ENCODE measurements at regions not wholly inside any gene's neighbourhood (a gene's known extent, or its start where the extent isn't known, plus 50 kb on each side); places are given as distances from the start of the nearest gene placed in this dataset.

DNA sequence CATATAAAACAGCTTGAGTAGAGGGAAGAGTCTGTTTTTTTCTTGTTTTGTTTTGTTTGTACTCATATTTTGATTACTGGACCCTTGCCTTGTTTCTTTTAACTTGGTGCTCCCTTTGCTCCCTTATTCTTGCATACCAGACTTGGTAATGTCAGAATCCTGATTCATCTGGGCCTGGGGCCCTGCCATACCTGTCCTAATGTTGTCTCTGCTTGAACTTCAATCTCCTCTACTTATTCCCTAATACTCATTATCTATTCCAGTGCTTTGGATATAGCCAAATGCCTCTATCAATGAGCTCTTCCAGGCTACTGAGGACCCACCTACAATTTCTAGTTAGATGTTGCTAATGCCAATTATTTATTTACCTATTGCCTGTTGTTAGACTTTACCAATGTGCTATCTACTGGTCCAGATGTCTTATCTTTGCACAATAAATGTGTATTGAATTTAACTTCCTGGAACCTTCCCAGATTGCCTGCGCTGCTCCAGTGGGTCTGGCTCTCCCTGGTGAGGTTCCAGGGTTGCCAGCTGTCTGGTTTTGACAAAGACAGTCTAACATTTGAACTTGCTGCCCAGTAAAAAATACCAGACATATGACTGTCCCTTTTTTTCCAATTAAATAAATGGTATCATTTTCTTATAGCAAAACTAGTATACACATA lies 64.4 kb upstream of the ACSL4 start:
- TF ChIP-seq, protein P1, sequence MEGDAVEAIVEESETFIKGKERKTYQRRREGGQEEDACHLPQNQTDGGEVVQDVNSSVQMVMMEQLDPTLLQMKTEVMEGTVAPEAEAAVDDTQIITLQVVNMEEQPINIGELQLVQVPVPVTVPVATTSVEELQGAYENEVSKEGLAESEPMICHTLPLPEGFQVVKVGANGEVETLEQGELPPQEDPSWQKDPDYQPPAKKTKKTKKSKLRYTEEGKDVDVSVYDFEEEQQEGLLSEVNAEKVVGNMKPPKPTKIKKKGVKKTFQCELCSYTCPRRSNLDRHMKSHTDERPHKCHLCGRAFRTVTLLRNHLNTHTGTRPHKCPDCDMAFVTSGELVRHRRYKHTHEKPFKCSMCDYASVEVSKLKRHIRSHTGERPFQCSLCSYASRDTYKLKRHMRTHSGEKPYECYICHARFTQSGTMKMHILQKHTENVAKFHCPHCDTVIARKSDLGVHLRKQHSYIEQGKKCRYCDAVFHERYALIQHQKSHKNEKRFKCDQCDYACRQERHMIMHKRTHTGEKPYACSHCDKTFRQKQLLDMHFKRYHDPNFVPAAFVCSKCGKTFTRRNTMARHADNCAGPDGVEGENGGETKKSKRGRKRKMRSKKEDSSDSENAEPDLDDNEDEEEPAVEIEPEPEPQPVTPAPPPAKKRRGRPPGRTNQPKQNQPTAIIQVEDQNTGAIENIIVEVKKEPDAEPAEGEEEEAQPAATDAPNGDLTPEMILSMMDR (IDR thresholded peaks at IDR 0.05): no peak
- TF ChIP-seq POLR2AphosphoS5 (IDR thresholded peaks at IDR 0.05; ENCODE audit: low read depth, low read length): no peak

All from Panc1 (cell line).